IMR-90 (cell line): ENCODE measurements at regions not wholly inside any gene's neighbourhood (a gene's known extent, or its start where the extent isn't known, plus 50 kb on each side); places are given as distances from the start of the nearest gene placed in this dataset.
"Not testable (repeated sequence)": the region's sequence is repeated elsewhere in the genome, so short reads cannot be mapped to it uniquely, and the experiment has no call there.

ENCODE experiments used
- ATAC-seq: fragments of 200-7000 bp; cut with Tn5 transposase; 2 replicates; pipeline ENCODE4 v1.9.1; 2020; ENCODE audit warnings: low read depth, mild to moderate bottlenecking, moderate library complexity
- BruUV-seq: library from RNA; stranded (reverse); fragments of 400-500 nt; replicated peaks from 2 replicates; lab custom pipeline; 2021; lab: Mats Ljungman, UMichigan
- CTCF ChIA-PET: fragments of 300-600 bp; formaldehyde crosslinking; extraction: SDS; loops from one replicate; lab custom pipeline; 2021; ENCODE audit warnings: antibody characterized with exemption; lab: Yijun Ruan, JAX
- POLR2A ChIA-PET: fragments of 300-600 bp; sonication (Branson Sonifier 250); formaldehyde crosslinking; loops from one replicate; lab custom pipeline; 2022; ENCODE audit warnings: antibody characterized with exemption; ENCODE audit not compliant: unreplicated experiment; lab: Charles Lee
- DNase-seq: peaks from one replicate; pipeline ENCODE4 v3.0.0; 2013
- H2AFZ ChIP-seq: replicated peaks from 2 replicates; pipeline ENCODE3; 2013; ENCODE audit warnings: low read length, mild to moderate bottlenecking; ENCODE audit not compliant: poor library complexity
- H2AK5ac ChIP-seq: 2 replicates; pipeline ENCODE4 v1.6.1; 2013; ENCODE audit warnings: low read depth, low read length, inconsistent platforms
- H2AK9ac ChIP-seq: replicated peaks from 2 replicates; pipeline ENCODE3; 2013; ENCODE audit warnings: mild to moderate bottlenecking, low read depth, low read length, moderate library complexity; ENCODE audit not compliant: poor library complexity
- H2BK120ac ChIP-seq: 2 replicates; pipeline ENCODE4 v1.6.1; 2013; ENCODE audit warnings: low read depth, low read length, inconsistent platforms
- H2BK15ac ChIP-seq: 3 replicates; pipeline ENCODE4 v1.6.1; 2013; ENCODE audit warnings: low read depth, low read length, inconsistent platforms
- H2BK20ac ChIP-seq: 2 replicates; pipeline ENCODE4 v1.6.1; 2013; ENCODE audit warnings: low read depth, mild to moderate bottlenecking, inconsistent platforms, low read length, moderate library complexity
- H2BK5ac ChIP-seq: 2 replicates; pipeline ENCODE4 v1.6.1; 2013; ENCODE audit warnings: mild to moderate bottlenecking, low read depth, low read length, inconsistent platforms; ENCODE audit not compliant: poor library complexity, severe bottlenecking
- H3K14ac ChIP-seq: replicated peaks from 2 replicates; pipeline ENCODE4 v1.6.1; 2013; ENCODE audit warnings: low read depth, low read length, inconsistent platforms
- H3K18ac ChIP-seq: 2 replicates; pipeline ENCODE4 v1.6.1; 2013; ENCODE audit warnings: low read depth, low read length, control low read depth
- H3K23ac ChIP-seq: 2 replicates; pipeline ENCODE4 v1.6.1; 2013; ENCODE audit warnings: low read depth, low read length, inconsistent platforms
- H3K27ac ChIP-seq: 2 replicates; pipeline ENCODE4 v1.5.1; 2013; ENCODE audit warnings: mild to moderate bottlenecking, control low read depth, low read length; ENCODE audit not compliant: insufficient read depth
- H3K27me3 ChIP-seq: 2 replicates; pipeline ENCODE4 v1.6.1; 2013; ENCODE audit warnings: low read length; ENCODE audit not compliant: control insufficient read depth, insufficient read depth
- H3K36me3 ChIP-seq: 2 replicates; pipeline ENCODE4 v1.6.1; 2013; ENCODE audit warnings: low read length, mixed read lengths; ENCODE audit not compliant: control insufficient read depth, insufficient read depth
- H3K4ac ChIP-seq: 2 replicates; pipeline ENCODE4 v1.6.1; 2013; ENCODE audit warnings: low read depth, low read length, inconsistent platforms
- H3K4me1 ChIP-seq: 2 replicates; pipeline ENCODE4 v1.6.1; 2013; ENCODE audit warnings: low read length, mixed read lengths; ENCODE audit not compliant: control insufficient read depth, insufficient read depth
- H3K4me2 ChIP-seq: 2 replicates; pipeline ENCODE4 v1.6.1; 2013; ENCODE audit warnings: low read depth, mild to moderate bottlenecking, control low read depth, low read length, moderate library complexity
- H3K4me3 ChIP-seq: 2 replicates; pipeline ENCODE4 v1.5.1; 2013; ENCODE audit warnings: low read depth, mild to moderate bottlenecking, control low read depth, low read length, moderate library complexity; ENCODE audit not compliant: insufficient read depth
- H3K56ac ChIP-seq: 2 replicates; pipeline ENCODE4 v1.6.1; 2013; ENCODE audit warnings: low read length, inconsistent platforms; ENCODE audit not compliant: insufficient read depth; ENCODE audit errors: extremely low read depth
- H3K79me1 ChIP-seq, 2 experiments: 2 replicates each; pipeline ENCODE4 v1.6.1; 2013; ENCODE audit warnings: low read length in 2 of 2, inconsistent platforms in 1 of 2, low read depth in 1 of 2
- H3K9ac ChIP-seq: 2 replicates; pipeline ENCODE4 v1.6.1; 2013; ENCODE audit warnings: low read depth, low read length, control low read depth
- H3K9me1 ChIP-seq: 2 replicates; pipeline ENCODE4 v1.6.1; 2013; ENCODE audit warnings: low read length, inconsistent platforms; ENCODE audit not compliant: insufficient read depth
- H3K9me3 ChIP-seq: 2 replicates; pipeline ENCODE4 v1.6.1; 2013; ENCODE audit warnings: low read length; ENCODE audit not compliant: control insufficient read depth, insufficient read depth
- H4K20me1 ChIP-seq: 2 replicates; pipeline ENCODE4 v1.6.1; 2013; ENCODE audit warnings: low read length, inconsistent platforms; ENCODE audit not compliant: insufficient read depth
- H4K5ac ChIP-seq: 2 replicates; pipeline ENCODE4 v1.6.1; 2013; ENCODE audit warnings: mild to moderate bottlenecking, low read depth, low read length, control low read depth
- H4K8ac ChIP-seq, 2 experiments: 2 replicates each; pipeline ENCODE4 v1.6.1; 2013; ENCODE audit warnings: low read depth in 2 of 2, low read length in 2 of 2, control low read depth in 1 of 2, inconsistent platforms in 1 of 2
- H4K91ac ChIP-seq: 2 replicates; pipeline ENCODE4 v1.6.1; 2013; ENCODE audit warnings: low read depth, low read length, inconsistent platforms; ENCODE audit not compliant: insufficient read depth
- WGBS, 2 experiments: methylation state at CpG; one replicate each; pipeline versions ENCODE4 v1.1.5 to v1.1.7; 2013; ENCODE audit warnings: missing lambda C conversion rate in 2 of 2; ENCODE audit not compliant: insufficient read length in 1 of 2; ENCODE audit errors: extremely low coverage in 2 of 2; 5-methylcytosine and 5-hydroxymethylcytosine counted together
- dilution Hi-C: fragments of 300-500 bp; cut with HindIII; formaldehyde crosslinking; loops from one replicate; pipeline ENCODE4 v1.14.3; 2018; ENCODE audit warnings: low sequenced_read_pairs; ENCODE audit not compliant: unreplicated experiment
- in situ Hi-C: fragments of 300-500 bp; cut with MboI; formaldehyde crosslinking; loops from 3 replicates; pipeline ENCODE4 v1.14.3; 2019; ENCODE audit warnings: low sequenced_read_pairs, inconsistent platforms, mixed read lengths
- intact Hi-C: fragments of 100-400 bp; cut with micrococcal nuclease; formaldehyde crosslinking; loops from 2 replicates; pipeline ENCODE4 v1.10.0; 2022

DNA sequence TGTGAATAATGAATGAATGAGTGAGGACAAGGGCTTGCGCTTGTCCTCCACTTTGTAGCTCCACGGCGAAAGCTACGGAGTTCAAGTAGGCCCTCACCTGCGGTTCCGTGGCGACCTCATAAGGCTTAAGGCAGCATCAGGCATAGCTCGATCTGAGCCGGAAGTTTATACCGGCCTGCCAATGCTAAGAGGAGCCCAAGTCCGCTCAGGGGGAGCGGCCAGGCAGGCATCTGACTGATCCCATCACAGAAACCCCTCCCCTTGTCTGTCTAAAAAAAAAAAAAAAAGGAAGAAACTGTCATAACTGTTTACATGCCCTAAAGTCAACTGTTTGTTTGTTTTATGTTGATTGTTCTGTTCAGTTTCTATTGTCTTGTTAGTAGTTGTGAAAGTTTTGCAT, 124.4 kb upstream of the KRTAP5-11 start:
- ATAC-seq, POLR2A ChIA-PET, CTCF ChIA-PET: not testable (repeated sequence)

DNA sequence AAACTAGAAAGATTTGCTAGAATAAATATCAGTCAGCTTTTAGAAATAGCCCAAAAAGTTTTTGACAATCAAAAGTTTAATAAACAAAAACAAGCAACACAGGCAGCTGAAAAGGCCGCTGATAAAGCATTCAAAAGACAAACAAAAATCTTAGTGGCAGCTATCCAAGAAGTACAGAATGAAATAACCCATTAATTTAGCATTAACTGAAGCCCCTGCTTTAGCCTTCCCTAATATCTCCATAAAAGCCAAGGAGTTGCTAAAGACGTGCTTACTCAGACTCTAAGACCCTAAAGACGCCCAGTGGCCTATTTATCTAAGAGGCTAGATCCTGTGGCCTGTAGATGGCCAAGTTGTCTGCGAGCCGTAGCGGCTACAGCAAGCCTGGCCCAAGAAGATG, 123.5 kb upstream of the DEFB108B start:
- H2AK5ac ChIP-seq, H3K9ac ChIP-seq, H3K4me2 ChIP-seq, H2BK20ac ChIP-seq, H2BK120ac ChIP-seq, H4K20me1 ChIP-seq, H3K23ac ChIP-seq, H2AK9ac ChIP-seq, H2AFZ ChIP-seq, H3K4ac ChIP-seq, ATAC-seq, H2BK5ac ChIP-seq, H3K18ac ChIP-seq, intact Hi-C loops, H3K4me3 ChIP-seq, in situ Hi-C loops, H3K79me1 ChIP-seq, H3K4me1 ChIP-seq, CTCF ChIA-PET, H4K8ac ChIP-seq, H2BK15ac ChIP-seq, DNase-seq, H3K27ac ChIP-seq, BruUV-seq, H4K91ac ChIP-seq, H3K56ac ChIP-seq, H3K27me3 ChIP-seq, dilution Hi-C loops, H3K14ac ChIP-seq, H3K9me3 ChIP-seq, POLR2A ChIA-PET, H3K36me3 ChIP-seq, H4K5ac ChIP-seq, H3K9me1 ChIP-seq: not testable (repeated sequence)
- no CpG with 5 or more reads among the region's 6 CpGs for WGBS, 2 experiments

More for the DNA sequence above, 124.4 kb upstream of the KRTAP5-11 start:
- H4K91ac ChIP-seq, DNase-seq, H2AFZ ChIP-seq, H3K4ac ChIP-seq, H3K27me3 ChIP-seq, H3K4me3 ChIP-seq, H3K4me2 ChIP-seq, H3K56ac ChIP-seq, H3K9me1 ChIP-seq, H2BK5ac ChIP-seq, H2BK20ac ChIP-seq, H3K27ac ChIP-seq, H3K36me3 ChIP-seq, H3K23ac ChIP-seq, H3K9ac ChIP-seq, H3K14ac ChIP-seq, H2AK5ac ChIP-seq, H4K20me1 ChIP-seq, H3K9me3 ChIP-seq, H2AK9ac ChIP-seq, H2BK120ac ChIP-seq, BruUV-seq, H4K8ac ChIP-seq, dilution Hi-C loops, H4K5ac ChIP-seq, in situ Hi-C loops, H2BK15ac ChIP-seq, intact Hi-C loops, H3K79me1 ChIP-seq, H3K4me1 ChIP-seq, H3K18ac ChIP-seq: not testable (repeated sequence)
- 40% methylated on average over 1 of the region's 12 CpGs; no CpG with 5 or more reads in 1 of the 2 experiments for WGBS, 2 experiments
